ENCODE measurements at regions not wholly inside any gene's neighbourhood (a gene's known extent, or its start where the extent isn't known, plus 50 kb on each side); places are given as distances from the start of the nearest gene placed in this dataset.
"Not testable (repeated sequence)": the region's sequence is repeated elsewhere in the genome, so short reads cannot be mapped to it uniquely, and the experiment has no call there.

GRCh38 chr1:3996846-3997705 is 97.0 kb upstream of the C1orf174 start:
- Mint-ChIP-seq H3K4me1 (no peaks in the 10 kb centered on the region), H3K36me3 (ENCODE audit: low read depth) (no peaks in the 10 kb centered on the region), H3K27me3 (peaks cover 1% of the 10 kb centered on the region), H3K9me3 (peaks cover 4% of the 10 kb centered on the region), H3K27ac (no peak overlapping the region), H3K4me3 (no peak overlapping the region)
- CTCF ChIA-PET, result no interaction called here
- POLR2A ChIA-PET, result no interaction called here
- no peak for DNase-seq

GRCh38 chr1:3998086-3998485 is 98.0 kb upstream of the C1orf174 start:
- H3K9me3 Mint-ChIP-seq, result no peaks in the 10 kb centered on the region

GRCh38 chr1:3999514-3999913 is 99.4 kb upstream of the C1orf174 start:
- H3K27me3 Mint-ChIP-seq; POLR2A ChIA-PET; H3K4me1 Mint-ChIP-seq; H3K9me3 Mint-ChIP-seq; H3K4me3 Mint-ChIP-seq; H3K36me3 Mint-ChIP-seq (ENCODE audit: low read depth); DNase-seq; CTCF ChIA-PET; H3K27ac Mint-ChIP-seq: not testable (repeated sequence)

More at GRCh38 chr1:3998086-3998485, 98.0 kb upstream of the C1orf174 start:
- no peaks in the 10 kb centered on the region for H3K27me3 Mint-ChIP-seq
- H3K4me3 Mint-ChIP-seq, result no peak overlapping the region
- no peaks in the 10 kb centered on the region for H3K4me1 Mint-ChIP-seq
- ChIA-PET CTCF (no interaction called here), POLR2A (no interaction called here)
- H3K27ac Mint-ChIP-seq, result no peak overlapping the region
- H3K36me3 Mint-ChIP-seq (ENCODE audit: low read depth), result no peaks in the 10 kb centered on the region
- no peak for DNase-seq

- DNase-seq, result no peak
- Mint-ChIP-seq H3K36me3 (ENCODE audit: low read depth) (no peaks in the 10 kb centered on the region), H3K27ac (no peak overlapping the region), H3K4me3 (no peak overlapping the region), H3K9me3 (no peaks in the 10 kb centered on the region), H3K27me3 (no peaks in the 10 kb centered on the region), H3K4me1 (no peaks in the 10 kb centered on the region)
- POLR2A ChIA-PET, result no interaction called here
- CTCF ChIA-PET, result no interaction called here
Observed at GRCh38 chr1:3999941-4000735, 100.1 kb upstream of the C1orf174 start.

GRCh38 chr1:4000811-4001251 is 100.8 kb upstream of the C1orf174 start:
- Mint-ChIP-seq H3K9me3 (no peaks in the 10 kb centered on the region), H3K27ac (no peak overlapping the region)

GRCh38 chr1:4001461-4001860 is 101.4 kb upstream of the C1orf174 start:
- Mint-ChIP-seq H3K27ac (no peak overlapping the region), H3K36me3 (ENCODE audit: low read depth) (no peaks in the 10 kb centered on the region), H3K27me3 (no peaks in the 10 kb centered on the region), H3K4me1 (no peaks in the 10 kb centered on the region), H3K4me3 (no peak overlapping the region), H3K9me3 (no peaks in the 10 kb centered on the region)
- ChIA-PET CTCF (no interaction called here), POLR2A (no interaction called here)
- DNase-seq, result no peak

More at GRCh38 chr1:4000811-4001251, 100.8 kb upstream of the C1orf174 start:
- Mint-ChIP-seq H3K36me3 (ENCODE audit: low read depth) (no peaks in the 10 kb centered on the region), H3K4me3 (no peak overlapping the region), H3K4me1 (no peaks in the 10 kb centered on the region), H3K27me3 (no peaks in the 10 kb centered on the region)
- POLR2A ChIA-PET, result no interaction called here
- CTCF ChIA-PET, result no interaction called here
- DNase-seq, result no peak

- H3K4me1 Mint-ChIP-seq, result no peaks in the 10 kb centered on the region
- no peaks in the 10 kb centered on the region for H3K36me3 Mint-ChIP-seq (ENCODE audit: low read depth)
- ChIA-PET CTCF (no interaction called here), POLR2A (no interaction called here)
- H3K9me3 Mint-ChIP-seq, result no peaks in the 10 kb centered on the region
- H3K27me3 Mint-ChIP-seq, result no peaks in the 10 kb centered on the region
- no peak overlapping the region for H3K27ac Mint-ChIP-seq
- H3K4me3 Mint-ChIP-seq, result no peak overlapping the region
- DNase-seq, result no peak
Observed at GRCh38 chr1:4002061-4002521, 102.0 kb upstream of the C1orf174 start.

GRCh38 chr1:4002741-4003140 is 102.7 kb upstream of the C1orf174 start:
- Mint-ChIP-seq H3K27ac (no peak overlapping the region), H3K36me3 (ENCODE audit: low read depth) (no peaks in the 10 kb centered on the region), H3K27me3 (no peaks in the 10 kb centered on the region), H3K9me3 (no peaks in the 10 kb centered on the region), H3K4me1 (no peaks in the 10 kb centered on the region), H3K4me3 (no peak overlapping the region)
- ChIA-PET POLR2A (no interaction called here), CTCF (no interaction called here)
- DNase-seq, result no peak

- Mint-ChIP-seq H3K4me3 (no peak overlapping the region), H3K9me3 (peaks cover 4% of the 10 kb centered on the region), H3K4me1 (no peaks in the 10 kb centered on the region), H3K27ac (no peak overlapping the region), H3K27me3 (no peaks in the 10 kb centered on the region), H3K36me3 (ENCODE audit: low read depth) (no peaks in the 10 kb centered on the region)
- ChIA-PET POLR2A (no interaction called here), CTCF (no interaction called here)
- DNase-seq, result no peak
Observed at GRCh38 chr1:4003846-4004505, 103.9 kb upstream of the C1orf174 start.

GRCh38 chr1:4004635-4005430 is 104.8 kb upstream of the C1orf174 start:
- H3K27ac Mint-ChIP-seq, result no peak overlapping the region
- H3K36me3 Mint-ChIP-seq (ENCODE audit: low read depth), result no peaks in the 10 kb centered on the region
- H3K4me3 Mint-ChIP-seq, result no peak overlapping the region
- H3K4me1 Mint-ChIP-seq, result no peaks in the 10 kb centered on the region
- no peak for DNase-seq
- peaks cover 4% of the 10 kb centered on the region for H3K9me3 Mint-ChIP-seq
- no peaks in the 10 kb centered on the region for H3K27me3 Mint-ChIP-seq
- CTCF ChIA-PET, result no interaction called here
- POLR2A ChIA-PET, result no interaction called here

GRCh38 chr1:4005431-4005830 is 105.4 kb upstream of the C1orf174 start:
- no peaks in the 10 kb centered on the region for H3K4me1 Mint-ChIP-seq
- ChIA-PET POLR2A (no interaction called here), CTCF (no interaction called here)
- no peaks in the 10 kb centered on the region for H3K36me3 Mint-ChIP-seq (ENCODE audit: low read depth)
- H3K27me3 Mint-ChIP-seq, result no peaks in the 10 kb centered on the region
- H3K9me3 Mint-ChIP-seq, result peaks cover 4% of the 10 kb centered on the region
- H3K27ac Mint-ChIP-seq, result no peak overlapping the region
- DNase-seq, result no peak
- no peak overlapping the region for H3K4me3 Mint-ChIP-seq

- Mint-ChIP-seq H3K4me1 (no peaks in the 10 kb centered on the region), H3K27ac (no peak overlapping the region), H3K27me3 (no peaks in the 10 kb centered on the region), H3K36me3 (ENCODE audit: low read depth) (no peaks in the 10 kb centered on the region), H3K9me3 (peaks cover 4% of the 10 kb centered on the region), H3K4me3 (no peak overlapping the region)
- ChIA-PET POLR2A (no interaction called here), CTCF (no interaction called here)
- no peak for DNase-seq
Observed at GRCh38 chr1:4006676-4007374, 106.8 kb upstream of the C1orf174 start.
